ENCODE measurements at regions not wholly inside any gene's neighbourhood (a gene's known extent, or its start where the extent isn't known, plus 50 kb on each side); places are given as distances from the start of the nearest gene placed in this dataset.

DNA sequence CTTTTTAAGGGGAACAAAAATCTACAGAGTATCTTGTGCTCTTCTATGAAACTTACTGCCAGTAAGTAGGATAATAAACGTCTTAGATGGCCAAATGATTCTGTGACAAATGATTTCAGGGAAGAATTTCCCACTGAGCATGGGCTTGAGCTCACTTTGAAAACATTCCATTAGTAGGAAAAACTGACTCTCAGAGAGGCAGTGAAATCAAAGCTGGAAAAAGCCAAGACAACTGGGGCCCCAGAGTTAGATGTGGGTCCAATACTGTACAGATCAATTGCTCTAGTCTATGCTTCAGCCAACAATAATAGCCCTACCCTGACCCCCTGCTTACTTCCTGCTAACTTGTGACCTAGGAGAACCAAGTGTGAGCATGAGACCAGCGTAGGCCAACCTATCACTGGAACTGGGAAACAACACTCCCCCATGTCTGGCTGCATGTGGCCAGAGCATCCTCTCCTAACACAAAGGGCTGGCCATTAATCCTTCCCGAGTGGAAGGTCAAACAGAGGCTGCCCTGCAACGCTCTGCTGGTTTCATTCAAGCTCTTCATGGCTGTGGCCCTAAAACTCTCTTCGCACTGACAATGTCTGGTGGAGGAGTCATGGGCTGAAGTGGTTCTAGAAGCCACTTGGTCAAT is 68.8 kb downstream of the FOXB1 start:
- Histone ChIP-seq H3K18ac (ENCODE audit: insufficient read length, low read depth, low read length) (no peak overlapping the region), H3K79me2 (ENCODE audit: insufficient read depth, low read length) (no peaks in the 10 kb centered on the region), H4K8ac (replicated peaks; ENCODE audit: insufficient read length, low read depth, low read length) (no peak overlapping the region), H3K4ac (ENCODE audit: low read depth, low read length) (no peak overlapping the region), H2BK20ac (ENCODE audit: low read depth, low read length, poor library complexity, severe bottlenecking) (no peak overlapping the region), H3K9ac (ENCODE audit: extremely low read depth, insufficient read length, low read length) (no peak overlapping the region), H3K9me3 (ENCODE audit: control insufficient read depth, low read depth, low read length) (no peaks in the 10 kb centered on the region), H4K20me1 (ENCODE audit: control insufficient read depth, insufficient read depth, insufficient read length) (no peaks in the 10 kb centered on the region), H2BK12ac (ENCODE audit: insufficient read length, low read depth, low read length) (no peak overlapping the region), H2BK120ac (ENCODE audit: low read depth, low read length, poor library complexity, severe bottlenecking) (no peak overlapping the region), H3K4me1 (ENCODE audit: insufficient read depth, low read length) (peaks cover 10% of the 10 kb centered on the region; the same call in 1 of the 2 replicates), H2AK5ac (ENCODE audit: insufficient read length, low read length) (no peak overlapping the region), H3K14ac (ENCODE audit: insufficient read depth, low read length) (no peak overlapping the region), H2BK5ac (ENCODE audit: insufficient read length, low read length) (no peak overlapping the region), H3K4me2 (ENCODE audit: insufficient read depth, insufficient read length, low read length) (no peak overlapping the region), H3K79me1 (ENCODE audit: insufficient read depth, low read depth, low read length, poor library complexity, severe bottlenecking) (no peaks in the 10 kb centered on the region), H3K27ac (ENCODE audit: insufficient read length, low read depth, low read length) (no peak overlapping the region), H3K23me2 (ENCODE audit: insufficient read length, low read depth, low read length, poor library complexity, severe bottlenecking) (no peaks in the 10 kb centered on the region), H3K23ac (ENCODE audit: insufficient read length, low read depth, low read length) (no peak overlapping the region), H4K5ac (ENCODE audit: insufficient read length, low read depth, low read length) (no peak overlapping the region), H2AFZ (ENCODE audit: low read length) (no peak overlapping the region), H3T11ph (ENCODE audit: low read length) (no peak overlapping the region), H2BK15ac (ENCODE audit: low read depth, low read length) (no peak overlapping the region), H3K56ac (ENCODE audit: insufficient read length, low read depth, low read length) (no peak overlapping the region), H3K27me3 (ENCODE audit: insufficient read depth, low read length) (no peaks in the 10 kb centered on the region), H4K91ac (ENCODE audit: insufficient read length, low read depth, low read length) (no peak overlapping the region)
- no CpG with 5 or more reads among the region's 5 CpGs for WGBS (ENCODE audit: extremely low coverage, insufficient read length, low lambda C conversion rate)
- no peak for DNase-seq
- Mint-ChIP-seq H3K4me3 (no peak overlapping the region), H3K27me3 (ENCODE audit: low read depth) (peaks cover 4% of the 10 kb centered on the region; the same call in 1 of the 2 replicates), H3K36me3 (ENCODE audit: insufficient read depth in 1 of 3, low read depth in 3 of 3) (peaks cover 0 to 7% (median 2%) of the 10 kb centered on the region in 3 experiments; a peak in 2 of 7 replicates), H3K27ac (no peak overlapping the region), H3K4me1 (peaks cover 47 to 50% of the 10 kb centered on the region in 2 experiments), H3K9me3 (peaks cover 6 to 8% of the 10 kb centered on the region in 2 experiments)
- TF ChIP-seq, protein P1, sequence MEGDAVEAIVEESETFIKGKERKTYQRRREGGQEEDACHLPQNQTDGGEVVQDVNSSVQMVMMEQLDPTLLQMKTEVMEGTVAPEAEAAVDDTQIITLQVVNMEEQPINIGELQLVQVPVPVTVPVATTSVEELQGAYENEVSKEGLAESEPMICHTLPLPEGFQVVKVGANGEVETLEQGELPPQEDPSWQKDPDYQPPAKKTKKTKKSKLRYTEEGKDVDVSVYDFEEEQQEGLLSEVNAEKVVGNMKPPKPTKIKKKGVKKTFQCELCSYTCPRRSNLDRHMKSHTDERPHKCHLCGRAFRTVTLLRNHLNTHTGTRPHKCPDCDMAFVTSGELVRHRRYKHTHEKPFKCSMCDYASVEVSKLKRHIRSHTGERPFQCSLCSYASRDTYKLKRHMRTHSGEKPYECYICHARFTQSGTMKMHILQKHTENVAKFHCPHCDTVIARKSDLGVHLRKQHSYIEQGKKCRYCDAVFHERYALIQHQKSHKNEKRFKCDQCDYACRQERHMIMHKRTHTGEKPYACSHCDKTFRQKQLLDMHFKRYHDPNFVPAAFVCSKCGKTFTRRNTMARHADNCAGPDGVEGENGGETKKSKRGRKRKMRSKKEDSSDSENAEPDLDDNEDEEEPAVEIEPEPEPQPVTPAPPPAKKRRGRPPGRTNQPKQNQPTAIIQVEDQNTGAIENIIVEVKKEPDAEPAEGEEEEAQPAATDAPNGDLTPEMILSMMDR (conservative IDR thresholded peaks at IDR 0.05) = no peak

All from H9 (cell line).